IMR-90 (cell line): ENCODE measurements at regions not wholly inside any gene's neighbourhood (a gene's known extent, or its start where the extent isn't known, plus 50 kb on each side); places are given as distances from the start of the nearest gene placed in this dataset.

Source experiments
- ATAC-seq: fragments of 200-7000 bp; cut with Tn5 transposase; 2 replicates; pipeline ENCODE4 v1.9.1; 2020; ENCODE audit warnings: low read depth, mild to moderate bottlenecking, moderate library complexity
- BruUV-seq: library from RNA; stranded (reverse); fragments of 400-500 nt; replicated peaks from 2 replicates; lab custom pipeline; 2021; lab: Mats Ljungman, UMichigan
- CTCF ChIA-PET: fragments of 300-600 bp; formaldehyde crosslinking; extraction: SDS; loops from one replicate; lab custom pipeline; 2021; ENCODE audit warnings: antibody characterized with exemption; lab: Yijun Ruan, JAX
- POLR2A ChIA-PET: fragments of 300-600 bp; sonication (Branson Sonifier 250); formaldehyde crosslinking; loops from one replicate; lab custom pipeline; 2022; ENCODE audit warnings: antibody characterized with exemption; ENCODE audit not compliant: unreplicated experiment; lab: Charles Lee
- DNase-seq: peaks from one replicate; pipeline ENCODE4 v3.0.0; 2013
- H2AFZ ChIP-seq: replicated peaks from 2 replicates; pipeline ENCODE3; 2013; ENCODE audit warnings: low read length, mild to moderate bottlenecking; ENCODE audit not compliant: poor library complexity
- H2AK5ac ChIP-seq: 2 replicates; pipeline ENCODE4 v1.6.1; 2013; ENCODE audit warnings: low read depth, low read length, inconsistent platforms
- H2AK9ac ChIP-seq: replicated peaks from 2 replicates; pipeline ENCODE3; 2013; ENCODE audit warnings: mild to moderate bottlenecking, low read depth, low read length, moderate library complexity; ENCODE audit not compliant: poor library complexity
- H2BK120ac ChIP-seq: 2 replicates; pipeline ENCODE4 v1.6.1; 2013; ENCODE audit warnings: low read depth, low read length, inconsistent platforms
- H2BK15ac ChIP-seq: 3 replicates; pipeline ENCODE4 v1.6.1; 2013; ENCODE audit warnings: low read depth, low read length, inconsistent platforms
- H2BK20ac ChIP-seq: 2 replicates; pipeline ENCODE4 v1.6.1; 2013; ENCODE audit warnings: low read depth, mild to moderate bottlenecking, inconsistent platforms, low read length, moderate library complexity
- H2BK5ac ChIP-seq: 2 replicates; pipeline ENCODE4 v1.6.1; 2013; ENCODE audit warnings: mild to moderate bottlenecking, low read depth, low read length, inconsistent platforms; ENCODE audit not compliant: poor library complexity, severe bottlenecking
- H3K14ac ChIP-seq: replicated peaks from 2 replicates; pipeline ENCODE4 v1.6.1; 2013; ENCODE audit warnings: low read depth, low read length, inconsistent platforms
- H3K18ac ChIP-seq: 2 replicates; pipeline ENCODE4 v1.6.1; 2013; ENCODE audit warnings: low read depth, low read length, control low read depth
- H3K23ac ChIP-seq: 2 replicates; pipeline ENCODE4 v1.6.1; 2013; ENCODE audit warnings: low read depth, low read length, inconsistent platforms
- H3K27ac ChIP-seq: 2 replicates; pipeline ENCODE4 v1.5.1; 2013; ENCODE audit warnings: mild to moderate bottlenecking, control low read depth, low read length; ENCODE audit not compliant: insufficient read depth
- H3K27me3 ChIP-seq: 2 replicates; pipeline ENCODE4 v1.6.1; 2013; ENCODE audit warnings: low read length; ENCODE audit not compliant: control insufficient read depth, insufficient read depth
- H3K36me3 ChIP-seq: 2 replicates; pipeline ENCODE4 v1.6.1; 2013; ENCODE audit warnings: low read length, mixed read lengths; ENCODE audit not compliant: control insufficient read depth, insufficient read depth
- H3K4ac ChIP-seq: 2 replicates; pipeline ENCODE4 v1.6.1; 2013; ENCODE audit warnings: low read depth, low read length, inconsistent platforms
- H3K4me1 ChIP-seq: 2 replicates; pipeline ENCODE4 v1.6.1; 2013; ENCODE audit warnings: low read length, mixed read lengths; ENCODE audit not compliant: control insufficient read depth, insufficient read depth
- H3K4me2 ChIP-seq: 2 replicates; pipeline ENCODE4 v1.6.1; 2013; ENCODE audit warnings: low read depth, mild to moderate bottlenecking, control low read depth, low read length, moderate library complexity
- H3K4me3 ChIP-seq: 2 replicates; pipeline ENCODE4 v1.5.1; 2013; ENCODE audit warnings: low read depth, mild to moderate bottlenecking, control low read depth, low read length, moderate library complexity; ENCODE audit not compliant: insufficient read depth
- H3K56ac ChIP-seq: 2 replicates; pipeline ENCODE4 v1.6.1; 2013; ENCODE audit warnings: low read length, inconsistent platforms; ENCODE audit not compliant: insufficient read depth; ENCODE audit errors: extremely low read depth
- H3K79me1 ChIP-seq, 2 experiments: 2 replicates each; pipeline ENCODE4 v1.6.1; 2013; ENCODE audit warnings: low read length in 2 of 2, inconsistent platforms in 1 of 2, low read depth in 1 of 2
- H3K9ac ChIP-seq: 2 replicates; pipeline ENCODE4 v1.6.1; 2013; ENCODE audit warnings: low read depth, low read length, control low read depth
- H3K9me1 ChIP-seq: 2 replicates; pipeline ENCODE4 v1.6.1; 2013; ENCODE audit warnings: low read length, inconsistent platforms; ENCODE audit not compliant: insufficient read depth
- H3K9me3 ChIP-seq: 2 replicates; pipeline ENCODE4 v1.6.1; 2013; ENCODE audit warnings: low read length; ENCODE audit not compliant: control insufficient read depth, insufficient read depth
- H4K20me1 ChIP-seq: 2 replicates; pipeline ENCODE4 v1.6.1; 2013; ENCODE audit warnings: low read length, inconsistent platforms; ENCODE audit not compliant: insufficient read depth
- H4K5ac ChIP-seq: 2 replicates; pipeline ENCODE4 v1.6.1; 2013; ENCODE audit warnings: mild to moderate bottlenecking, low read depth, low read length, control low read depth
- H4K8ac ChIP-seq, 2 experiments: 2 replicates each; pipeline ENCODE4 v1.6.1; 2013; ENCODE audit warnings: low read depth in 2 of 2, low read length in 2 of 2, control low read depth in 1 of 2, inconsistent platforms in 1 of 2
- H4K91ac ChIP-seq: 2 replicates; pipeline ENCODE4 v1.6.1; 2013; ENCODE audit warnings: low read depth, low read length, inconsistent platforms; ENCODE audit not compliant: insufficient read depth
- BHLHE40 ChIP-seq: fragments of 150-350 bp; IDR thresholded peaks from 2 replicates; pipeline ENCODE4 v1.6.1; 2016; ENCODE audit warnings: mild to moderate bottlenecking, low read depth, low read length
- CEBPB ChIP-seq: IDR thresholded peaks from 2 replicates; pipeline ENCODE4 v1.6.1; 2012; ENCODE audit warnings: low read depth, low read length, improper control_type of control experiment
- CHD1 ChIP-seq: IDR thresholded peaks from 2 replicates; pipeline ENCODE4 v1.6.1; 2012; ENCODE audit warnings: low read depth, low read length, improper control_type of control experiment
- FOS ChIP-seq: fragments of 150-350 bp; IDR thresholded peaks from 2 replicates; pipeline ENCODE4 v1.6.1; 2016; ENCODE audit warnings: low read depth, low read length
- MAFK ChIP-seq: IDR thresholded peaks from 2 replicates; pipeline ENCODE4 v1.6.1; 2012; ENCODE audit warnings: low read depth, low read length, improper control_type of control experiment
- MXI1 ChIP-seq: IDR thresholded peaks from 2 replicates; pipeline ENCODE4 v1.6.1; 2012; ENCODE audit warnings: low read depth, mild to moderate bottlenecking, low read length, moderate library complexity, borderline replicate concordance
- NFE2L2 ChIP-seq: fragments of 150-350 bp; IDR thresholded peaks from 2 replicates; pipeline ENCODE4 v1.6.1; 2016; ENCODE audit warnings: low read depth, mild to moderate bottlenecking, low read length
- POLR2A ChIP-seq: IDR thresholded peaks from 2 replicates; pipeline ENCODE4 v1.6.1; 2012; ENCODE audit warnings: mild to moderate bottlenecking, low read depth, low read length
- RCOR1 ChIP-seq: IDR thresholded peaks from 2 replicates; pipeline ENCODE4 v1.6.1; 2012; ENCODE audit warnings: mild to moderate bottlenecking, low read length, improper control_type of control experiment; ENCODE audit not compliant: insufficient replicate concordance
- RFX5 ChIP-seq: IDR thresholded peaks from 2 replicates; pipeline ENCODE4 v1.8.0; 2012; ENCODE audit warnings: low read depth, mild to moderate bottlenecking, low read length, moderate library complexity
- SMC3 ChIP-seq: fragments of 150-350 bp; IDR thresholded peaks from 2 replicates; pipeline ENCODE4 v1.6.1; 2016; ENCODE audit warnings: low read depth, mild to moderate bottlenecking, antibody characterized with exemption, low read length, moderate library complexity
- WGBS, 2 experiments: methylation state at CpG; one replicate each; pipeline versions ENCODE4 v1.1.5 to v1.1.7; 2013; ENCODE audit warnings: missing lambda C conversion rate in 2 of 2; ENCODE audit not compliant: insufficient read length in 1 of 2; ENCODE audit errors: extremely low coverage in 2 of 2; 5-methylcytosine and 5-hydroxymethylcytosine counted together
- dilution Hi-C: fragments of 300-500 bp; cut with HindIII; formaldehyde crosslinking; loops from one replicate; pipeline ENCODE4 v1.14.3; 2018; ENCODE audit warnings: low sequenced_read_pairs; ENCODE audit not compliant: unreplicated experiment
- in situ Hi-C: fragments of 300-500 bp; cut with MboI; formaldehyde crosslinking; loops from 3 replicates; pipeline ENCODE4 v1.14.3; 2019; ENCODE audit warnings: low sequenced_read_pairs, inconsistent platforms, mixed read lengths
- intact Hi-C: fragments of 100-400 bp; cut with micrococcal nuclease; formaldehyde crosslinking; loops from 2 replicates; pipeline ENCODE4 v1.10.0; 2022
- TF ChIP-seq, protein P1 (sequence below): conservative IDR thresholded peaks from 2 replicates; pipeline ENCODE4 v1.5.1; 2012; ENCODE audit warnings: mild to moderate bottlenecking, low read depth, low read length, improper control_type of control experiment
- TF ChIP-seq, protein P2 (sequence below): fragments of 150-350 bp; IDR thresholded peaks from 2 replicates; pipeline ENCODE4 v1.6.1; 2017; ENCODE audit warnings: mild to moderate bottlenecking, antibody characterized with exemption, low read length, low read depth

DNA sequence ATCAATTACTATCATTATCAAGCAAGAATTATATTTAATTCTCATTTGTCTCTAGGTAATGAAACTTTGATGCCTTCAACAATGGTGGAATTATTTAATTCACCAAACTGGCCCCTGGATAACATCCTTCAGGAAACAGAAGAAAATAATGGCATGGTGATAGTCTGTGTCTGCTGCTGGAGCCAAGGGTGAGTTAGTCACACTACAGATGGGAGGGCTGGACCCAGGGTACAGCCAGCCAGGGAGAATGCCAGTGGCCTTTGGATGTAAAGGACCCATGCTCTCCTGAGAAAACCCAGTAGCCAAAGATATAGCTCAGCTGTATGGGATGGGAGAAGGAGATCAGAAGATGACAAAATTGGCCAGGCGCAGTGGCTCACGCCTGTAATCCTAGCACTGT is 60.0 kb upstream of the CNKSR3 start:
- H3K4me2 ChIP-seq, result no peak overlapping the region
- H3K56ac ChIP-seq, result no peak overlapping the region
- H3K14ac ChIP-seq, result no peak overlapping the region
- H2BK120ac ChIP-seq, result no peak overlapping the region
- ChIA-PET POLR2A (interaction anchor here (0.5 kb wide), 1 partner anchor 21 kb away, joined by 3 read pairs; no protein-coding TSS in a partner anchor), CTCF (no interaction called here)
- no peak overlapping the region for H2BK15ac ChIP-seq
- peaks cover 2% of the 10 kb centered on the region for H3K27me3 ChIP-seq
- no peak overlapping the region for H4K5ac ChIP-seq
- no peak for ATAC-seq
- DNase-seq, result no peak
- peaks cover 2% of the 10 kb centered on the region; the same call in 1 of the 2 replicates for H3K4me1 ChIP-seq
- no peak overlapping the region for H4K8ac ChIP-seq
- H2AK9ac ChIP-seq, result no peak overlapping the region
- H4K91ac ChIP-seq, result no peak overlapping the region
- intact Hi-C loops (no loop called here), dilution Hi-C loops (no loop called here), in situ Hi-C loops (no loop called here)
- H3K36me3 ChIP-seq, result no peaks in the 10 kb centered on the region
- H2AFZ ChIP-seq, result no peak overlapping the region
- H2BK5ac ChIP-seq, result no peak overlapping the region
- H3K79me1 ChIP-seq, result no peaks in the 10 kb centered on the region
- no peak overlapping the region for H2AK5ac ChIP-seq
- H3K9me3 ChIP-seq, result no peaks in the 10 kb centered on the region
- WGBS, 2 experiments, result no CpG with 5 or more reads among the region's 2 CpGs
- H3K9me1 ChIP-seq, result no peaks in the 10 kb centered on the region
- H3K9ac ChIP-seq, result no peak overlapping the region
- no peak overlapping the region for H3K18ac ChIP-seq
- H3K23ac ChIP-seq, result no peak overlapping the region
- no peak overlapping the region for H3K4me3 ChIP-seq
- BruUV-seq, result no TSS peak
- H4K20me1 ChIP-seq, result no peaks in the 10 kb centered on the region
- TF ChIP-seq MAFK (no peak), MXI1 (no peak), BHLHE40 (no peak), CHD1 (no peak), FOS (no peak), CEBPB (no peak), SMC3 (no peak), RCOR1 (no peak), POLR2A (no peak), RFX5 (no peak), NFE2L2 (no peak)
- TF ChIP-seq, protein P1, sequence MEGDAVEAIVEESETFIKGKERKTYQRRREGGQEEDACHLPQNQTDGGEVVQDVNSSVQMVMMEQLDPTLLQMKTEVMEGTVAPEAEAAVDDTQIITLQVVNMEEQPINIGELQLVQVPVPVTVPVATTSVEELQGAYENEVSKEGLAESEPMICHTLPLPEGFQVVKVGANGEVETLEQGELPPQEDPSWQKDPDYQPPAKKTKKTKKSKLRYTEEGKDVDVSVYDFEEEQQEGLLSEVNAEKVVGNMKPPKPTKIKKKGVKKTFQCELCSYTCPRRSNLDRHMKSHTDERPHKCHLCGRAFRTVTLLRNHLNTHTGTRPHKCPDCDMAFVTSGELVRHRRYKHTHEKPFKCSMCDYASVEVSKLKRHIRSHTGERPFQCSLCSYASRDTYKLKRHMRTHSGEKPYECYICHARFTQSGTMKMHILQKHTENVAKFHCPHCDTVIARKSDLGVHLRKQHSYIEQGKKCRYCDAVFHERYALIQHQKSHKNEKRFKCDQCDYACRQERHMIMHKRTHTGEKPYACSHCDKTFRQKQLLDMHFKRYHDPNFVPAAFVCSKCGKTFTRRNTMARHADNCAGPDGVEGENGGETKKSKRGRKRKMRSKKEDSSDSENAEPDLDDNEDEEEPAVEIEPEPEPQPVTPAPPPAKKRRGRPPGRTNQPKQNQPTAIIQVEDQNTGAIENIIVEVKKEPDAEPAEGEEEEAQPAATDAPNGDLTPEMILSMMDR, result no peak
- TF ChIP-seq, protein P2, sequence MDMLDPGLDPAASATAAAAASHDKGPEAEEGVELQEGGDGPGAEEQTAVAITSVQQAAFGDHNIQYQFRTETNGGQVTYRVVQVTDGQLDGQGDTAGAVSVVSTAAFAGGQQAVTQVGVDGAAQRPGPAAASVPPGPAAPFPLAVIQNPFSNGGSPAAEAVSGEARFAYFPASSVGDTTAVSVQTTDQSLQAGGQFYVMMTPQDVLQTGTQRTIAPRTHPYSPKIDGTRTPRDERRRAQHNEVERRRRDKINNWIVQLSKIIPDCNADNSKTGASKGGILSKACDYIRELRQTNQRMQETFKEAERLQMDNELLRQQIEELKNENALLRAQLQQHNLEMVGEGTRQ, result no peak
- H3K27ac ChIP-seq, result no peak overlapping the region
- H2BK20ac ChIP-seq, result no peak overlapping the region
- no peak overlapping the region for H3K4ac ChIP-seq
